ENCODE measurements at regions not wholly inside any gene's neighbourhood (a gene's known extent, or its start where the extent isn't known, plus 50 kb on each side); places are given as distances from the start of the nearest gene placed in this dataset.

DNA sequence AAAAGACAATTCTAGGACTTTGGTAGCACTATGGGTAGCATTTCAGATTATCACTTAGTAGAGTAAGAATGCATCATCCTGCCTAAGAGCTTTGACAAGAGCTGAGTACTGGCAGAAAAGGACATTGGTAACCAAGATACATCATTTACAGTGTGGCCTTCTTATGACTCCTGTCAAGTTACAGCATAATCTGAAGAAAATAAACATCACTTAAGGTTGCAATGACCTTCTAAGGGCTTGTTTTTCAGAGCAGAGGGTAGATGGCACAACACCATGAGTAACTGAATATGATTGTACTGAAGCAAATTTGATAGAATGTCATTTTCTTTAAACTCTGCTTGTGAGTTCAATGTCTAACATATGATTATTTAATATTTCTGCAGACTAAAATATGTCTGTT lies 822.6 kb downstream of the TBC1D32 start:
- no peak overlapping the region for H3K4me3 ChIP-seq

DNA sequence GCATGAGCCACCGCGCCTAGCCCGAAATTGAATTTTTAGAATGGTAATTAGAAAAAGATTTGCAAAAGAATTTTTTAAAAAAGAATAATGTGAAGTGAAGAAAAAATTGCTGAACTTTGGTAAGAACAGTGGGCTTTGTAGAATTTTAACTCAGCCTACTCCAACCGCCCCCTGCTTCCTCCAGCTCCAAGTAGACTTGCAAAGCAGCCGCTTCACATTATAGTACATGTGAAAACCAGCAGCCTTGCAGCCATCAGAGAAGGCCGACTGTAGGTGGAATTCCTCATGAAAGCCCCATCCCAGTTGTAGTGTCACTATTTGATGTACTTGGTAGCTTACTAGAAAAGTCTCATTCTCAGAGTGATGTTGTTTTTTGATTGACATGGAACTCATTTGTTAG lies 835.6 kb downstream of the TBC1D32 start:
- no peak overlapping the region for H3K27ac ChIP-seq
- TF ChIP-seq, protein P1, sequence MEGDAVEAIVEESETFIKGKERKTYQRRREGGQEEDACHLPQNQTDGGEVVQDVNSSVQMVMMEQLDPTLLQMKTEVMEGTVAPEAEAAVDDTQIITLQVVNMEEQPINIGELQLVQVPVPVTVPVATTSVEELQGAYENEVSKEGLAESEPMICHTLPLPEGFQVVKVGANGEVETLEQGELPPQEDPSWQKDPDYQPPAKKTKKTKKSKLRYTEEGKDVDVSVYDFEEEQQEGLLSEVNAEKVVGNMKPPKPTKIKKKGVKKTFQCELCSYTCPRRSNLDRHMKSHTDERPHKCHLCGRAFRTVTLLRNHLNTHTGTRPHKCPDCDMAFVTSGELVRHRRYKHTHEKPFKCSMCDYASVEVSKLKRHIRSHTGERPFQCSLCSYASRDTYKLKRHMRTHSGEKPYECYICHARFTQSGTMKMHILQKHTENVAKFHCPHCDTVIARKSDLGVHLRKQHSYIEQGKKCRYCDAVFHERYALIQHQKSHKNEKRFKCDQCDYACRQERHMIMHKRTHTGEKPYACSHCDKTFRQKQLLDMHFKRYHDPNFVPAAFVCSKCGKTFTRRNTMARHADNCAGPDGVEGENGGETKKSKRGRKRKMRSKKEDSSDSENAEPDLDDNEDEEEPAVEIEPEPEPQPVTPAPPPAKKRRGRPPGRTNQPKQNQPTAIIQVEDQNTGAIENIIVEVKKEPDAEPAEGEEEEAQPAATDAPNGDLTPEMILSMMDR (IDR thresholded peaks at IDR 0.05) = no peak
- TF ChIP-seq POLR2A (IDR thresholded peaks at IDR 0.05) = no peak

More for the DNA sequence above, 822.6 kb downstream of the TBC1D32 start:
- H3K4me1 ChIP-seq = no peaks in the 10 kb centered on the region
- DNase-seq = no peak
- no peaks in the 10 kb centered on the region for H3K27me3 ChIP-seq
- H3K9me3 ChIP-seq = no peaks in the 10 kb centered on the region
- TF ChIP-seq, protein P1 (IDR thresholded peaks at IDR 0.05) = no peak
- TF ChIP-seq POLR2A (IDR thresholded peaks at IDR 0.05) = no peak
- no peaks in the 10 kb centered on the region for H3K36me3 ChIP-seq
- H3K27ac ChIP-seq = no peak overlapping the region

DNA sequence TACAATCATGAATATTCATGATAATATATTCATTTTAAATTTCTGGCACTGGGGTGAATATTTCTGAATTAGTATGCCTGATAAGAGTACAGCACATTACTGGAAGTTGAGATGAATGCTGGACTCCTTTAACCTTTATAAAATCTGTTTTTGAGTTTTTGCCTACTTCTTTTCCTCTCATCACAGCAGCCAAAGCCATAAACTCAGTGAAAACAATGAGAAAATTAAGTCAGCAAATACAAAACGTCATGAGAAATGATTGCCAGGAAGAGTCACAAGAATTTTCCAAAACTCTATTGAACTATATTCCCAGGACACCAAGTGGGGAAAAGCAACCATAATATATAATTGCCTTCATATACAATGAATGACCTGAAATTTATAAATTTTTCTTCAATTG lies 837.6 kb downstream of the TBC1D32 start:
- no peaks in the 10 kb centered on the region for H3K4me1 ChIP-seq
- no peaks in the 10 kb centered on the region for H3K27me3 ChIP-seq
- H3K4me3 ChIP-seq = no peak overlapping the region
- H3K36me3 ChIP-seq = no peaks in the 10 kb centered on the region
- no peak overlapping the region for H3K27ac ChIP-seq
- TF ChIP-seq POLR2A (IDR thresholded peaks at IDR 0.05) = no peak
- TF ChIP-seq, protein P1 (IDR thresholded peaks at IDR 0.05) = no peak
- no peaks in the 10 kb centered on the region for H3K9me3 ChIP-seq
- DNase-seq = no peak

More for the DNA sequence above, 835.6 kb downstream of the TBC1D32 start:
- H3K9me3 ChIP-seq = no peaks in the 10 kb centered on the region
- no peaks in the 10 kb centered on the region for H3K4me1 ChIP-seq
- no peaks in the 10 kb centered on the region for H3K36me3 ChIP-seq
- no peak overlapping the region for H3K4me3 ChIP-seq
- no peak for DNase-seq
- H3K27me3 ChIP-seq = no peaks in the 10 kb centered on the region

DNA sequence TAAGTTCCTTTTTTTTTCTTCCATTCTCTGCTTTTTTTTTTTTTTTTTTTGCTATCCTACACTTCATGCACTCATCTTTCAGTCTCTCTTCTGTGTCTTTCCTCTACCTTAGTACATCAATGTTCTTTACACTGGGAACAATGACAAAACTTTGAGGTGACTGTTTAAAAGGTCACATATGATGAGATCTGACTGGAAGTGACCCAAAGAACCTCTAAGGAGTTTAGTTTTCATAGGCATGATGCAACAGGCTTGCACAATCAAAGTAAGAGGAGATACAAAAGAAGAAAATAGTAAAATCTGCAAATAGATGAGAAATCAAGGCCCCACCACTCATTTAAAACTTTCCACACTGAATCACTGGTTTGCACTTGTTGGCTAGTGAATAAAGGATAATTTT lies 840.8 kb downstream of the TBC1D32 start:
- Histone ChIP-seq H3K27ac (no peak overlapping the region), H3K9me3 (no peaks in the 10 kb centered on the region), H3K4me1 (no peaks in the 10 kb centered on the region), H3K36me3 (no peaks in the 10 kb centered on the region), H3K27me3 (no peaks in the 10 kb centered on the region), H3K4me3 (no peak overlapping the region)
- no peak for DNase-seq
- TF ChIP-seq, protein P1 (IDR thresholded peaks at IDR 0.05) = no peak
- TF ChIP-seq POLR2A (IDR thresholded peaks at IDR 0.05) = no peak

DNA sequence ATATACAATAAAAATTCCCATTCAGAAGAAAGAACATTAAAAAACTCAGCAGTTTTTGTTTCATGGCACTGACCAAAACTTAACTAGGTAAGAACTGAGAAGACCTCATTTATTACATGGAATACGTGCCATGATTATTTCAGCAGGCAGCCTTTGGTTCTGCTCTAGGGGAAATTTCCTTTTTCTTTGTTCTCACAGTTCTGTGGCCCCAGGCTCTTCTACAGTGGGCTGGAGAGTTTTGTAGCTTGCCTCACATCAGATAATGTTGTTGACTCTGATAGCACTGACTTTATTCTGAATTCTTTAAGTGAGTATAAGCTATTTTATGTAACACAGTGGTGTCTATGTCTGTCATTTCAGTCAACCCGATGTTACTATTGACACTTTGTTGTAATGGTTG lies 844.3 kb downstream of the TBC1D32 start:
- no peak for TF ChIP-seq POLR2A (IDR thresholded peaks at IDR 0.05)
- TF ChIP-seq, protein P1 (IDR thresholded peaks at IDR 0.05) = no peak
- no peaks in the 10 kb centered on the region for H3K4me1 ChIP-seq
- H3K27ac ChIP-seq = no peak overlapping the region
- no peaks in the 10 kb centered on the region for H3K9me3 ChIP-seq
- no peak overlapping the region for H3K4me3 ChIP-seq
- no peaks in the 10 kb centered on the region for H3K27me3 ChIP-seq
- no peak for DNase-seq
- H3K36me3 ChIP-seq = no peaks in the 10 kb centered on the region

DNA sequence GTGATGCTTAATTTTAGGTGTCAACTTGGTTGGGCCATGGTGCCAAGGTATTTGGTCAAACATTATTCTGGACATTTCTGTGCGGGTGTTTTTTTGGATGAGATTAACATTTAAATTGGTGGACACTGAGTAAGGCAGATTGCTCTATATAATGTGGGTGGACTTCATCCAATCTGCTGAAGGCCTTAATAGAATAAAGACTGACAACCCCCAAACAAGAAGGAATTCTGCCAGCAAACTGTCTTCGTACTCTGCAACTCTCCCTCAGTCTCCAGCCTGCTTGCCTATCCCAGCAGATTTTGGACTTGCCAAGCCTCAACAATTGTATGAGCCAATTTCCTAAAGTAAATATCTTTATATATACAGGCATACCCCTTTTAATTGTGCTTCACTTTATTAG lies 850.1 kb downstream of the TBC1D32 start:
- no peak for DNase-seq
- H3K27me3 ChIP-seq = no peaks in the 10 kb centered on the region
- H3K27ac ChIP-seq = no peak overlapping the region
- no peaks in the 10 kb centered on the region for H3K36me3 ChIP-seq
- no peaks in the 10 kb centered on the region for H3K4me1 ChIP-seq
- TF ChIP-seq, protein P1 (IDR thresholded peaks at IDR 0.05) = no peak
- TF ChIP-seq POLR2A (IDR thresholded peaks at IDR 0.05) = no peak
- peaks cover 0 to 3% (median 0%) of the 10 kb centered on the region in 4 donors for H3K9me3 ChIP-seq
- no peak overlapping the region for H3K4me3 ChIP-seq

Data from Peyer's patch (tissue), 4 donors.